Lower leg skin (tissue), 4 donors: ENCODE measurements at regions not wholly inside any gene's neighbourhood (a gene's known extent, or its start where the extent isn't known, plus 50 kb on each side); places are given as distances from the start of the nearest gene placed in this dataset.

Experiments
- DNase-seq, 2 donors: peaks; one replicate each; pipeline ENCODE4 v3.0.0-alpha.2; 2019; ENCODE audit warnings: low spot score in 2 of 2
- H3K4me3 ChIP-seq: fragments of 200-600 bp; sonication (generic); 2 replicates; pipeline ENCODE4 v1.5.1; 2017; ENCODE audit warnings: mild to moderate bottlenecking, low read depth; ENCODE audit not compliant: poor library complexity, severe bottlenecking
- POLR2A ChIP-seq, 2 donors: fragments of 450-650 bp; IDR thresholded peaks; one replicate each; pipeline ENCODE4 v1.6.1; 2016 to 2017; ENCODE audit warnings: antibody characterized with exemption in 2 of 2, mild to moderate bottlenecking in 1 of 2, moderate library complexity in 1 of 2
- WGBS, 2 donors: methylation state at CpG; one replicate each; pipeline ENCODE4 v1.1.5; 2018; 5-methylcytosine and 5-hydroxymethylcytosine counted together
- intact Hi-C: fragments of 100-400 bp; cut with DNase I; formaldehyde crosslinking; loops from one replicate; pipeline ENCODE4 v1.15.0; 2023; ENCODE audit warnings: low total_unique reads
- TF ChIP-seq, protein P1 (sequence below), 3 donors: fragments of 450-650 bp; IDR thresholded peaks; one replicate each; pipeline ENCODE4 v1.5.1; 2016; ENCODE audit warnings: antibody characterized with exemption in 3 of 3, mild to moderate bottlenecking in 3 of 3, moderate library complexity in 2 of 3

DNA sequence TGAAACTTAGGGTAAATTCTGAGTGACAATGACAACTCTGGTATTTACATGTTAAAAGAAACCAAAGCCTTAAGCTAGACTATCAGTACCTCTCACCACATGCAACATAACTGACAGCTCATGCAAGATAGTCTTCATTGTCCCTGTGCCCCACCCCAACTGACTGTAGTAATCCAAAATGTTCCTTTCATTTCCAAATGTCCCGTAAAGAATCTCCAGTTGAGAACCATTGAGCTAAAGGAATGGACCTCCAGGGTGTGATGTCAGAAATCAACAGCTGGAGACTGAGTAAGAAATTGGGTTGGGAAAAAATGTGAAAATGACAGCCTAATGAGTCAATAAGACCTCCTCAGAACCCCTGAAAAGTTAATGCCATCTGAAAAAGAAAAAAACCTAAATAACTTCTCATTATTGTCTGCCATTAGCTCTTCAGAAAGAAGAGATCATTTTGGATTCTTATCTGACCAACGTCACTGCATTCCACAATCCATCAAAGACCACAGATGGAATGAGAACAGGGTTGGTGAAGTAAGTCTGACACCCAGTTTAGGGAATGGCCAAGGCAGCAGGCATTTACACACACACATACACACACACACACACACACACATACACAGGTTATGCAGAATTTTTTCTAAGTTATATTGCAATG, 51.7 kb upstream of the ACVR2A start:
- DNase-seq = no peak
- intact Hi-C loops = no loop called here
- 76 to 80% methylated on average over 2 of the region's 2 CpGs for WGBS, 2 donors
- no peak for TF ChIP-seq POLR2A (IDR thresholded peaks at IDR 0.05)
- TF ChIP-seq, protein P1, sequence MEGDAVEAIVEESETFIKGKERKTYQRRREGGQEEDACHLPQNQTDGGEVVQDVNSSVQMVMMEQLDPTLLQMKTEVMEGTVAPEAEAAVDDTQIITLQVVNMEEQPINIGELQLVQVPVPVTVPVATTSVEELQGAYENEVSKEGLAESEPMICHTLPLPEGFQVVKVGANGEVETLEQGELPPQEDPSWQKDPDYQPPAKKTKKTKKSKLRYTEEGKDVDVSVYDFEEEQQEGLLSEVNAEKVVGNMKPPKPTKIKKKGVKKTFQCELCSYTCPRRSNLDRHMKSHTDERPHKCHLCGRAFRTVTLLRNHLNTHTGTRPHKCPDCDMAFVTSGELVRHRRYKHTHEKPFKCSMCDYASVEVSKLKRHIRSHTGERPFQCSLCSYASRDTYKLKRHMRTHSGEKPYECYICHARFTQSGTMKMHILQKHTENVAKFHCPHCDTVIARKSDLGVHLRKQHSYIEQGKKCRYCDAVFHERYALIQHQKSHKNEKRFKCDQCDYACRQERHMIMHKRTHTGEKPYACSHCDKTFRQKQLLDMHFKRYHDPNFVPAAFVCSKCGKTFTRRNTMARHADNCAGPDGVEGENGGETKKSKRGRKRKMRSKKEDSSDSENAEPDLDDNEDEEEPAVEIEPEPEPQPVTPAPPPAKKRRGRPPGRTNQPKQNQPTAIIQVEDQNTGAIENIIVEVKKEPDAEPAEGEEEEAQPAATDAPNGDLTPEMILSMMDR (IDR thresholded peaks at IDR 0.05) = no peak
- H3K4me3 ChIP-seq = no peak overlapping the region

DNA sequence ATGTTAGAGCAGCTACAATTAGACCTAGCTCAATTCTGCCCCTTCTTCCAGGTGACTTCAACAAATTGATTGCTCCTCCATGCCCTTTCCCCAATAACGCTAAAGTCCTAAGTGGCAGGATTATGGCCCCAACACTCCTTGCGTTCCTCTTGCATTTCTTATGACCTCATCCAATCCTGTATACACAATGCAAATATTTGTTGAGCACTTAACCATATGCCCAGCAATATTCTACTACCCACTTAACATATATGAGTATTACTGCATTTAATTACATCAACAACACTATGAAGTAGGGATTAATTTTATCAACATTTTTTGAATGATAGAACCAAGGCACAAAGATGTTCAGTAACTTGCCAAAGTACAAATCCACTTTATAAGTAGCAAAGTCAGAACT, 54.2 kb upstream of the ACVR2A start:
- DNase-seq = no peak
- 96% methylated on average over 2 of the region's 2 CpGs for WGBS, 2 donors
- TF ChIP-seq POLR2A (IDR thresholded peaks at IDR 0.05) = no peak
- TF ChIP-seq, protein P1 (IDR thresholded peaks at IDR 0.05) = no peak
- intact Hi-C loops = no loop called here
- no peak overlapping the region for H3K4me3 ChIP-seq

- no peak for TF ChIP-seq POLR2A (IDR thresholded peaks at IDR 0.05)
- TF ChIP-seq, protein P1 (IDR thresholded peaks at IDR 0.05) = no peak
- no peak overlapping the region for H3K4me3 ChIP-seq
- 40 to 53% methylated on average over 3 of the region's 3 CpGs for WGBS, 2 donors
- DNase-seq = no peak
- intact Hi-C loops = no loop called here
Observed at GRCh38 chr2:147789720-147790119, 55.1 kb upstream of the ACVR2A start.

- intact Hi-C loops = no loop called here
- DNase-seq = no peak
- H3K4me3 ChIP-seq = no peak overlapping the region
- no peak for TF ChIP-seq POLR2A (IDR thresholded peaks at IDR 0.05)
- TF ChIP-seq, protein P1 (IDR thresholded peaks at IDR 0.05) = no peak
- 58 to 59% methylated on average over 2 of the region's 2 CpGs for WGBS, 2 donors
Observed at GRCh38 chr2:147789287-147789686, 55.5 kb upstream of the ACVR2A start.

DNA sequence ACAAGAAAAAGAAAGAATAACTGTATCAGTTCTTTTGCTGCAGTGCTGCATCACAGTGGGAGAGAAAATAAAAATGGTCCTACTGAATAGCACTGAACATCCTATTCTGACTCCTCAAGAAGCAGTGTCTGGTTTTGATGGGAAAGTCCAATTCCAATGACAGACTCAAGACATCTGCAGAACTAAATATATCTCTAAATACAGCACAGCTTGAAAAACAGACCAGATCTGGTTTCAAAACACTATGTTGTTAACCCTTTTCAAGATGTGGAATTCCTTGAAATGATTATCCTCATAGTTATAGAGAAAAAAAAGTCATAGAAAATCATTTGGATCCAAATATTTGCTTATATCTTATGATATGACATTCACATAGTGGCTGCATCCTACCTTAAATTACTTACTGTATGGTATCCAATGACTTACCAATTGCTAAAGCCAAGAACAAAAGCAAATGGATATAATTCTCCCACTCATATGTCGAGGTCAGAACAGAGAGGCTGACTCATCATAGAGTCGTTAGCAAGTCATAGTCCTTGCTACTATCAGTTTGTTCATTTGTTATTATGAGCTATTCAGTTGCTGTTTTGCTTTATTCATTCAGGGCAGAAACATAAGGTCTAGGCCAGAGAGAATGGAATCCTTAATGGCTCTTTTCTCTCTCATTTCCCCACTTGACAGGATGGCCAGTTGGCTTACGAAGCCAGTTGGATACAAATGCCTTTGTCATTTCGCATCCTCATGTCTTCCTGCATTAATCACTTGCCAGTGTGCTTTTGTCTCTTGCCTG, 62.5 kb upstream of the ACVR2A start:
- 56 to 70% methylated on average over 4 of the region's 4 CpGs for WGBS, 2 donors
- no peak overlapping the region for H3K4me3 ChIP-seq
- TF ChIP-seq POLR2A (IDR thresholded peaks at IDR 0.05) = no peak
- TF ChIP-seq, protein P1 (IDR thresholded peaks at IDR 0.05) = no peak
- no peak for DNase-seq
- intact Hi-C loops = no loop called here
